CD14-positive monocyte (primary cell): ENCODE measurements at regions not wholly inside any gene's neighbourhood (a gene's known extent, or its start where the extent isn't known, plus 50 kb on each side); places are given as distances from the start of the nearest gene placed in this dataset.

Source experiments
- DNase-seq, 3 donors: peaks; one replicate each; pipeline ENCODE4 v3.0.0-alpha.2; 2011 to 2022
- H2AFZ ChIP-seq: 2 replicates; pipeline ENCODE4 v1.6.0; 2012; ENCODE audit warnings: mild to moderate bottlenecking, low read depth, low read length, inconsistent platforms; ENCODE audit not compliant: insufficient read depth, poor library complexity, severe bottlenecking
- H3K27ac ChIP-seq, 2 donors: 1 replicate in 1 of 2; 2 replicates in 1 of 2; pipeline ENCODE4 v1.5.1; 2012 to 2013; ENCODE audit warnings: low read length in 2 of 2, control low read depth in 1 of 2, inconsistent platforms in 1 of 2, low read depth in 1 of 2, mild to moderate bottlenecking in 1 of 2
- H3K27me3 ChIP-seq, 2 donors: one replicate each; pipeline versions ENCODE4 v1.6.0 to v1.6.1; 2011 to 2013; ENCODE audit warnings: low read length in 2 of 2; ENCODE audit not compliant: control insufficient read depth in 2 of 2, insufficient read depth in 2 of 2
- H3K36me3 ChIP-seq, 2 donors: replicated peaks in 1 of 2; 1 replicate in 1 of 2; 2 replicates in 1 of 2; pipeline versions ENCODE4 v1.5.1 to v1.6.1; 2012 to 2013; ENCODE audit warnings: low read length in 2 of 2, control low read depth in 1 of 2, inconsistent platforms in 1 of 2, mild to moderate bottlenecking in 1 of 2; ENCODE audit not compliant: insufficient read depth in 2 of 2, control insufficient read depth in 1 of 2
- H3K4me1 ChIP-seq, 2 donors: 1 replicate in 1 of 2; 2 replicates in 1 of 2; pipeline versions ENCODE4 v1.5.1 to v1.6.1; 2012 to 2013; ENCODE audit warnings: low read length in 2 of 2, control low read depth in 1 of 2, inconsistent platforms in 1 of 2, mild to moderate bottlenecking in 1 of 2, moderate library complexity in 1 of 2; ENCODE audit not compliant: insufficient read depth in 2 of 2, control insufficient read depth in 1 of 2
- H3K4me2 ChIP-seq: replicated peaks from 2 replicates; pipeline ENCODE3; 2012; ENCODE audit warnings: low read length, moderate library complexity, mild to moderate bottlenecking; ENCODE audit not compliant: poor library complexity, severe bottlenecking; ENCODE audit errors: extremely low read depth
- H3K4me3 ChIP-seq, 3 experiments: fragments of 200-600 bp in 1 of 3; sonication (generic) in 1 of 3; replicated peaks in 1 of 3; 1 replicate in 2 of 3; 2 replicates in 1 of 3; pipeline ENCODE4 v1.5.1; 2011 to 2013; ENCODE audit warnings: low read length in 3 of 3, mild to moderate bottlenecking in 3 of 3, control low read depth in 2 of 3, low read depth in 2 of 3, inconsistent platforms in 1 of 3, moderate library complexity in 1 of 3
- H3K79me2 ChIP-seq: 2 replicates; pipeline ENCODE4 v1.6.0; 2012; ENCODE audit warnings: mild to moderate bottlenecking, control low read depth, inconsistent platforms, low read length, moderate library complexity; ENCODE audit not compliant: insufficient read depth
- H3K9ac ChIP-seq: 2 replicates; pipeline ENCODE4 v1.6.0; 2017; ENCODE audit warnings: low read length, mild to moderate bottlenecking; ENCODE audit not compliant: insufficient read depth, poor library complexity, severe bottlenecking
- H3K9me3 ChIP-seq, 2 donors: replicated peaks in 1 of 2; 1 replicate in 1 of 2; 2 replicates in 1 of 2; pipeline versions ENCODE4 v1.5.1 to v1.6.1; 2012 to 2013; ENCODE audit warnings: low read length in 2 of 2, control low read depth in 1 of 2; ENCODE audit not compliant: control insufficient read depth in 1 of 2, insufficient read depth in 1 of 2
- H4K20me1 ChIP-seq: 2 replicates; pipeline ENCODE4 v1.6.0; 2012; ENCODE audit warnings: mild to moderate bottlenecking, low read length, control low read depth, moderate library complexity; ENCODE audit not compliant: insufficient read depth
- H3K27ac Mint-ChIP-seq, 7 donors: one replicate each; pipeline ENCODE4 v1.8.0; 2020; ENCODE audit warnings: mild to moderate bottlenecking in 7 of 7, mixed read lengths in 7 of 7, moderate library complexity in 6 of 7, inconsistent platforms in 2 of 7
- H3K27me3 Mint-ChIP-seq, 3 donors: one replicate each; pipeline ENCODE4 v1.8.0; 2021 to 2022; ENCODE audit warnings: low read depth in 3 of 3, mild to moderate bottlenecking in 3 of 3, mixed read lengths in 3 of 3, moderate library complexity in 3 of 3, inconsistent platforms in 1 of 3
- H3K36me3 Mint-ChIP-seq, 2 donors: one replicate each; pipeline ENCODE4 v1.8.0; 2020; ENCODE audit warnings: mixed read lengths in 2 of 2, inconsistent platforms in 1 of 2, mild to moderate bottlenecking in 1 of 2
- H3K4me1 Mint-ChIP-seq: one replicate; pipeline ENCODE4 v1.8.0; 2020; ENCODE audit warnings: mild to moderate bottlenecking, mixed read lengths
- H3K4me3 Mint-ChIP-seq, 2 donors: one replicate each; pipeline ENCODE4 v1.8.0; 2020; ENCODE audit warnings: mild to moderate bottlenecking in 2 of 2, mixed read lengths in 2 of 2, moderate library complexity in 1 of 2
- H3K9me3 Mint-ChIP-seq, 7 donors: one replicate each; pipeline ENCODE4 v1.8.0; 2020 to 2022; ENCODE audit warnings: mixed read lengths in 7 of 7, mild to moderate bottlenecking in 6 of 7, moderate library complexity in 6 of 7, inconsistent platforms in 2 of 7
- WGBS: methylation state at CpG from one replicate; pipeline ENCODE4 v1.1.5; 2013; ENCODE audit warnings: missing lambda C conversion rate; ENCODE audit not compliant: insufficient coverage; 5-methylcytosine and 5-hydroxymethylcytosine counted together
- intact Hi-C, 2 donors: fragments of 100-400 bp; cut with micrococcal nuclease; formaldehyde crosslinking; loops; one replicate each; pipeline versions ENCODE4 v1.15.0 to v1.15.1; 2023
- TF ChIP-seq, protein P1 (sequence below): fragments of 200-600 bp; IDR thresholded peaks from one replicate; pipeline ENCODE4 v1.8.0; 2022; ENCODE audit warnings: antibody characterized with exemption, mild to moderate bottlenecking

DNA sequence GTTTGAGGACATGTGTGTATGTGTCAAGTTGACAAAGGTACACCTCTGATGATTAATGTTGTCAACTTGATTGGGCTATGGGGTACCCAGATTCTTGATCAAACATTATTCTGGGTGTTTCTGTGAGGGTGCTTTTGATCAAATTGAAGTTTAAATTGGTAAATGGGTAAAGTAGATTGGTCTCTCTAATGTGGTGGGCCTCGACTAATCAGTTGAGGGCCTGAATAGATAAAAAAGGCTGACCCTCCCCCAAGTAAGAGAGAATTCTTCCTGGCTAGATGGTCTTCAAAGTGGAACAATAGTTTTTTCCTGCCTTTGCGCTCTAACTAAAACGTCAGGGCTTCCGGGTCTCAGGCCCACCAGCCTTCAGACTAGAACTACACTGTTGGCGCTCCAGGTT lies 309.9 kb upstream of the MGMT start:
- Histone ChIP-seq H3K9me3 (peaks cover 0 to 5% of the 10 kb centered on the region in 2 donors), H3K27me3 (no peaks in the 10 kb centered on the region), H3K36me3 (no peaks in the 10 kb centered on the region), H2AFZ (no peak overlapping the region), H3K9ac (no peak overlapping the region), H4K20me1 (no peaks in the 10 kb centered on the region), H3K4me2 (no peak overlapping the region), H3K4me1 (no peaks in the 10 kb centered on the region), H3K79me2 (no peaks in the 10 kb centered on the region), H3K27ac (no peak overlapping the region), H3K4me3 (no peak overlapping the region)
- Mint-ChIP-seq H3K4me3 (no peak overlapping the region), H3K36me3 (no peaks in the 10 kb centered on the region), H3K4me1 (no peaks in the 10 kb centered on the region), H3K27me3 (peaks cover 0 to 1% (median 0%) of the 10 kb centered on the region in 3 donors), H3K27ac (no peak overlapping the region), H3K9me3 (peaks cover 2 to 14% (median 6%) of the 10 kb centered on the region in 7 donors)
- intact Hi-C loops = no loop called here
- WGBS = 98% methylated on average over 4 of the region's 5 CpGs
- no peak for DNase-seq
- TF ChIP-seq, protein P1, sequence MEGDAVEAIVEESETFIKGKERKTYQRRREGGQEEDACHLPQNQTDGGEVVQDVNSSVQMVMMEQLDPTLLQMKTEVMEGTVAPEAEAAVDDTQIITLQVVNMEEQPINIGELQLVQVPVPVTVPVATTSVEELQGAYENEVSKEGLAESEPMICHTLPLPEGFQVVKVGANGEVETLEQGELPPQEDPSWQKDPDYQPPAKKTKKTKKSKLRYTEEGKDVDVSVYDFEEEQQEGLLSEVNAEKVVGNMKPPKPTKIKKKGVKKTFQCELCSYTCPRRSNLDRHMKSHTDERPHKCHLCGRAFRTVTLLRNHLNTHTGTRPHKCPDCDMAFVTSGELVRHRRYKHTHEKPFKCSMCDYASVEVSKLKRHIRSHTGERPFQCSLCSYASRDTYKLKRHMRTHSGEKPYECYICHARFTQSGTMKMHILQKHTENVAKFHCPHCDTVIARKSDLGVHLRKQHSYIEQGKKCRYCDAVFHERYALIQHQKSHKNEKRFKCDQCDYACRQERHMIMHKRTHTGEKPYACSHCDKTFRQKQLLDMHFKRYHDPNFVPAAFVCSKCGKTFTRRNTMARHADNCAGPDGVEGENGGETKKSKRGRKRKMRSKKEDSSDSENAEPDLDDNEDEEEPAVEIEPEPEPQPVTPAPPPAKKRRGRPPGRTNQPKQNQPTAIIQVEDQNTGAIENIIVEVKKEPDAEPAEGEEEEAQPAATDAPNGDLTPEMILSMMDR = no peak

DNA sequence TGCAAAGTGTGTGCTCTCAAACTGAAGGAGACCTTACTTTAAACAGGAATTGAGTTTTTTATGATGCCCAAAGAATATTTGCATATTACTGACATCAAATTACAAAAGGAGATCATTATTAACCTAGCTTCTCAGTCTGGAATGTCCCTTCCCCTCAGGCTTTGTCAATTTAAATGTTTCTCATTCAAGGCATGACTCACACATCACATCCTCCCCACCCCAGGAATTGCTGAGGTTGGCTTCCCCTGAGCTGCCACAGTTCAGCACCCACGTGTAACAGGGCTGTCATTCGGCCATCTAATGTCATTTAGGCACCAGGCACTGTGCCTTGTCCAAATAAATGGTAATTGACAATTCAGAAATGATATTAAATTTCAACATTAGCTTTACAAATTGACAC lies 305.9 kb upstream of the MGMT start:
- no peaks in the 10 kb centered on the region for H3K79me2 ChIP-seq
- DNase-seq = peak in 1 of 3 donors; percentile 10
- no peaks in the 10 kb centered on the region for H3K4me1 Mint-ChIP-seq
- no peak overlapping the region for H2AFZ ChIP-seq
- no peaks in the 10 kb centered on the region for H3K9me3 ChIP-seq
- no peaks in the 10 kb centered on the region for H3K27me3 ChIP-seq
- peaks cover 0 to 9% (median 3%) of the 10 kb centered on the region in 7 donors for H3K9me3 Mint-ChIP-seq
- TF ChIP-seq, protein P1 = no peak
- H3K4me1 ChIP-seq = no peaks in the 10 kb centered on the region
- H3K27ac Mint-ChIP-seq = no peak overlapping the region
- intact Hi-C loops = no loop called here
- H3K4me3 Mint-ChIP-seq = no peak overlapping the region
- H3K9ac ChIP-seq = no peak overlapping the region
- no peaks in the 10 kb centered on the region for H3K36me3 Mint-ChIP-seq
- H3K27me3 Mint-ChIP-seq = peaks cover 0 to 1% (median 0%) of the 10 kb centered on the region in 3 donors
- H3K36me3 ChIP-seq = no peaks in the 10 kb centered on the region
- H4K20me1 ChIP-seq = no peaks in the 10 kb centered on the region
- H3K27ac ChIP-seq = no peak overlapping the region
- WGBS = no CpG with 5 or more reads among the region's 2 CpGs
- H3K4me3 ChIP-seq = no peak overlapping the region
- no peak overlapping the region for H3K4me2 ChIP-seq
